ENCODE measurements at regions not wholly inside any gene's neighbourhood (a gene's known extent, or its start where the extent isn't known, plus 50 kb on each side); places are given as distances from the start of the nearest gene placed in this dataset.

- DNase-seq (ENCODE audit: low read depth): no peak
- H3K4me3 ChIP-seq (replicated peaks; ENCODE audit: low read depth, low read length): no peak overlapping the region
- no peak for TF ChIP-seq CTCF (IDR thresholded peaks at IDR 0.05; ENCODE audit: low read length, missing control alignments)
Measured at GRCh38 chr1:209461168-209461567, 122.3 kb upstream of the CAMK1G start.

GRCh38 chr1:209462433-209462832, 121.1 kb upstream of the CAMK1G start:
- DNase-seq (ENCODE audit: low read depth): no peak
- no peak for TF ChIP-seq CTCF (IDR thresholded peaks at IDR 0.05; ENCODE audit: low read length, missing control alignments)

GRCh38 chr1:209463441-209463840, 120.1 kb upstream of the CAMK1G start:
- TF ChIP-seq CTCF (IDR thresholded peaks at IDR 0.05; ENCODE audit: low read length, missing control alignments): no peak

More at GRCh38 chr1:209462433-209462832, 121.1 kb upstream of the CAMK1G start:
- no peak overlapping the region for H3K4me3 ChIP-seq (replicated peaks; ENCODE audit: low read depth, low read length)

GRCh38 chr1:209473025-209473424, 110.5 kb upstream of the CAMK1G start:
- no peak overlapping the region for H3K4me3 ChIP-seq (replicated peaks; ENCODE audit: low read depth, low read length)
- DNase-seq (ENCODE audit: low read depth): no peak
- TF ChIP-seq CTCF (IDR thresholded peaks at IDR 0.05; ENCODE audit: low read length, missing control alignments): no peak

More at GRCh38 chr1:209463441-209463840, 120.1 kb upstream of the CAMK1G start:
- no peak overlapping the region for H3K4me3 ChIP-seq (replicated peaks; ENCODE audit: low read depth, low read length)
- DNase-seq (ENCODE audit: low read depth): no peak

- no peak overlapping the region for H3K4me3 ChIP-seq (replicated peaks; ENCODE audit: low read depth, low read length)
- no peak for TF ChIP-seq CTCF (IDR thresholded peaks at IDR 0.05; ENCODE audit: low read length, missing control alignments)
- no peak for DNase-seq (ENCODE audit: low read depth)
Measured at GRCh38 chr1:209480345-209480744, 103.2 kb upstream of the CAMK1G start.

- DNase-seq (ENCODE audit: low read depth): no peak
- TF ChIP-seq CTCF (IDR thresholded peaks at IDR 0.05; ENCODE audit: low read length, missing control alignments): no peak
- H3K4me3 ChIP-seq (replicated peaks; ENCODE audit: low read depth, low read length): no peak overlapping the region
Measured at GRCh38 chr1:209483691-209484090, 99.8 kb upstream of the CAMK1G start.

GRCh38 chr1:209484429-209484828, 99.1 kb upstream of the CAMK1G start:
- TF ChIP-seq CTCF (IDR thresholded peaks at IDR 0.05; ENCODE audit: low read length, missing control alignments): no peak
- no peak overlapping the region for H3K4me3 ChIP-seq (replicated peaks; ENCODE audit: low read depth, low read length)
- DNase-seq (ENCODE audit: low read depth): no peak

All from fibroblast of pulmonary artery (primary cell).